Panc1 (cell line): ENCODE measurements at regions not wholly inside any gene's neighbourhood (a gene's known extent, or its start where the extent isn't known, plus 50 kb on each side); places are given as distances from the start of the nearest gene placed in this dataset.

ENCODE experiments used
- ATAC-seq: fragments of 200-7000 bp; cut with Tn5 transposase; 2 replicates; pipeline ENCODE4 v1.9.1; 2020; ENCODE audit warnings: mild to moderate bottlenecking, moderate library complexity
- BruUV-seq: library from RNA; stranded (reverse); fragments of 400-500 nt; replicated peaks from 2 replicates; lab custom pipeline; 2021; lab: Mats Ljungman, UMichigan
- CTCF ChIA-PET: fragments of 300-600 bp; sonication (Branson Sonifier 250); formaldehyde crosslinking; loops from one replicate; lab custom pipeline; 2022; ENCODE audit warnings: antibody characterized with exemption; lab: Charles Lee
- POLR2A ChIA-PET: fragments of 300-600 bp; sonication (Branson Sonifier 250); formaldehyde crosslinking; loops from one replicate; lab custom pipeline; 2022; ENCODE audit warnings: antibody characterized with exemption; lab: Charles Lee
- DNase-seq: peaks from one replicate; pipeline ENCODE4 v3.0.0-alpha.2; 2010; ENCODE audit warnings: low read depth, low spot score
- H3K27ac ChIP-seq: 2 replicates; pipeline ENCODE4 v1.5.1; 2011; ENCODE audit warnings: mild to moderate bottlenecking, low read length, inconsistent platforms
- H3K27me3 ChIP-seq: fragments of 200-500 bp; sonication (Bioruptor generic); 2 replicates; pipeline ENCODE4 v1.6.0; 2014; ENCODE audit warnings: low read length, inconsistent platforms; ENCODE audit not compliant: control insufficient read depth, insufficient read depth
- H3K36me3 ChIP-seq: fragments of 200-500 bp; sonication (Bioruptor generic); 2 replicates; pipeline ENCODE4 v1.5.1; 2014; ENCODE audit warnings: inconsistent platforms, mild to moderate bottlenecking, low read length, moderate library complexity; ENCODE audit not compliant: control insufficient read depth, insufficient read depth
- H3K4me1 ChIP-seq: 2 replicates; pipeline ENCODE4 v1.5.1; 2011; ENCODE audit warnings: inconsistent platforms, mild to moderate bottlenecking, low read length, moderate library complexity; ENCODE audit not compliant: control insufficient read depth, insufficient read depth
- H3K4me3 ChIP-seq, 2 experiments: 2 replicates each; pipeline ENCODE4 v1.5.1; 2011 to 2012; ENCODE audit warnings: low read depth in 2 of 2, low read length in 2 of 2, mild to moderate bottlenecking in 2 of 2, inconsistent platforms in 1 of 2, moderate library complexity in 1 of 2
- H3K9me3 ChIP-seq: fragments of 200-500 bp; sonication (Bioruptor generic); 2 replicates; pipeline ENCODE4 v1.5.1; 2014; ENCODE audit warnings: low read depth, mild to moderate bottlenecking, inconsistent platforms, low read length, moderate library complexity; ENCODE audit not compliant: control insufficient read depth, insufficient read depth
- POLR2AphosphoS5 ChIP-seq: IDR thresholded peaks from 2 replicates; pipeline ENCODE4 v1.6.1; 2012; ENCODE audit warnings: mild to moderate bottlenecking, low read depth, low read length, moderate library complexity
- REST ChIP-seq, 2 experiments: IDR thresholded peaks; 2 replicates each; pipeline ENCODE4 v1.6.1; 2011 to 2012; ENCODE audit warnings: low read depth in 2 of 2, control low read depth in 1 of 2, low read length in 1 of 2, mild to moderate bottlenecking in 1 of 2, moderate library complexity in 1 of 2; ENCODE audit not compliant: insufficient read depth in 1 of 2
- SIN3A ChIP-seq: IDR thresholded peaks from 2 replicates; pipeline ENCODE4 v1.6.1; 2012; ENCODE audit warnings: low read depth, mild to moderate bottlenecking, low read length, moderate library complexity, borderline replicate concordance; ENCODE audit not compliant: insufficient read depth
- TCF7L2 ChIP-seq: IDR thresholded peaks from 2 replicates; pipeline ENCODE4 v1.6.1; 2011; ENCODE audit warnings: mild to moderate bottlenecking, low read depth, low read length, inconsistent platforms
- in situ Hi-C: cut with HindIII; loops from 2 replicates; pipeline ENCODE4 v1.10.0; 2016; ENCODE audit warnings: low sequenced_read_pairs, low pct_unique_long_range_greater_than_20kb
- intact Hi-C: fragments of 100-400 bp; cut with micrococcal nuclease; formaldehyde crosslinking; loops from one replicate; pipeline ENCODE4 v1.10.0; 2022; ENCODE audit not compliant: unreplicated experiment
- TF ChIP-seq, protein P1 (sequence below): fragments of 450-650 bp; IDR thresholded peaks from 2 replicates; pipeline ENCODE4 v1.5.1; 2017; ENCODE audit warnings: mild to moderate bottlenecking

- in situ Hi-C loops, result no loop called here
- Histone ChIP-seq H3K4me1 (no peaks in the 10 kb centered on the region), H3K9me3 (no peaks in the 10 kb centered on the region), H3K4me3 (no peak overlapping the region), H3K27ac (no peak overlapping the region), H3K27me3 (no peaks in the 10 kb centered on the region), H3K36me3 (no peaks in the 10 kb centered on the region)
- intact Hi-C loops, result no loop called here
- DNase-seq (no peak), ATAC-seq (no peak)
- TF ChIP-seq SIN3A, result no peak
- no peak for TF ChIP-seq TCF7L2
- TF ChIP-seq POLR2AphosphoS5, result no peak
- TF ChIP-seq REST (IDR thresholded peaks at IDR 0.05; ENCODE audit: insufficient read depth in 1 of 2, low read depth in 2 of 2, low read length in 1 of 2), result no peak
- TF ChIP-seq, protein P1, sequence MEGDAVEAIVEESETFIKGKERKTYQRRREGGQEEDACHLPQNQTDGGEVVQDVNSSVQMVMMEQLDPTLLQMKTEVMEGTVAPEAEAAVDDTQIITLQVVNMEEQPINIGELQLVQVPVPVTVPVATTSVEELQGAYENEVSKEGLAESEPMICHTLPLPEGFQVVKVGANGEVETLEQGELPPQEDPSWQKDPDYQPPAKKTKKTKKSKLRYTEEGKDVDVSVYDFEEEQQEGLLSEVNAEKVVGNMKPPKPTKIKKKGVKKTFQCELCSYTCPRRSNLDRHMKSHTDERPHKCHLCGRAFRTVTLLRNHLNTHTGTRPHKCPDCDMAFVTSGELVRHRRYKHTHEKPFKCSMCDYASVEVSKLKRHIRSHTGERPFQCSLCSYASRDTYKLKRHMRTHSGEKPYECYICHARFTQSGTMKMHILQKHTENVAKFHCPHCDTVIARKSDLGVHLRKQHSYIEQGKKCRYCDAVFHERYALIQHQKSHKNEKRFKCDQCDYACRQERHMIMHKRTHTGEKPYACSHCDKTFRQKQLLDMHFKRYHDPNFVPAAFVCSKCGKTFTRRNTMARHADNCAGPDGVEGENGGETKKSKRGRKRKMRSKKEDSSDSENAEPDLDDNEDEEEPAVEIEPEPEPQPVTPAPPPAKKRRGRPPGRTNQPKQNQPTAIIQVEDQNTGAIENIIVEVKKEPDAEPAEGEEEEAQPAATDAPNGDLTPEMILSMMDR, result no peak
- CTCF ChIA-PET, result no interaction called here
- POLR2A ChIA-PET, result no interaction called here
- BruUV-seq, result no TSS peak
Observed at GRCh38 chr9:20054734-20055133, 265.9 kb upstream of the SLC24A2 start.

DNA sequence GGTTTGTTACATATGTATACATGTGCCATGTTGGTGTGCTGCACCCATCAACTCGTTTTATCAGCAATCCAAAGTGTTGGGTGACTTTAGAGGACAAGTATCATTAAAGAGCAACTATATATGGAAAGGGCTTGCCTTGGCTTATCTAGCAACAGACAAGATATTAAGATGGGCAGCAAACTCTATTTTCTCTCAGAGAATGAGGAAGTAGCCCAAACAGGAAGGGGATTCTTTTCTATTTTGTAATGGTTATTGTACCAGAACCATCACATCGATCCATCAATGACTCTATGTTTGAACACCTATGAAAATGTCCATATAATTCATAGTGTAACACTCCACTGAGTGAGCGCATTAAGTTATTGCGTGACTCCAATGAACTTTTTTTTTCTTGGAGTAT, 260.1 kb upstream of the SLC24A2 start:
- intact Hi-C loops, result no loop called here
- ChIA-PET POLR2A (no interaction called here), CTCF (no interaction called here)
- H3K4me1 ChIP-seq, result no peaks in the 10 kb centered on the region
- TF ChIP-seq SIN3A (no peak), REST (IDR thresholded peaks at IDR 0.05; ENCODE audit: insufficient read depth in 1 of 2, low read depth in 2 of 2, low read length in 1 of 2) (no peak), POLR2AphosphoS5 (no peak), TCF7L2 (no peak)
- TF ChIP-seq, protein P1, result no peak
- no peak overlapping the region for H3K27ac ChIP-seq
- in situ Hi-C loops, result no loop called here
- H3K36me3 ChIP-seq, result no peaks in the 10 kb centered on the region
- H3K9me3 ChIP-seq, result no peaks in the 10 kb centered on the region
- ATAC-seq (no peak), DNase-seq (no peak)
- no peak overlapping the region for H3K4me3 ChIP-seq
- BruUV-seq, result no TSS peak
- no peaks in the 10 kb centered on the region for H3K27me3 ChIP-seq
